LNCAP (cell line): ENCODE measurements at regions not wholly inside any gene's neighbourhood (a gene's known extent, or its start where the extent isn't known, plus 50 kb on each side); places are given as distances from the start of the nearest gene placed in this dataset.

Experiments
- CTCF ChIP-seq: fragments of 450-650 bp; IDR thresholded peaks from 2 replicates; pipeline ENCODE4 v1.5.1; 2017; ENCODE audit warnings: mild to moderate bottlenecking

- no peak for TF ChIP-seq CTCF
Measured at GRCh38 chr18:68574311-68574710, 140.6 kb downstream of the TMX3 start.

- no peak for TF ChIP-seq CTCF
Measured at GRCh38 chr18:68569936-68570335, 145.0 kb downstream of the TMX3 start.

GRCh38 chr18:68568364-68569155, 146.3 kb downstream of the TMX3 start:
- no peak for TF ChIP-seq CTCF

GRCh38 chr18:68566991-68567390, 147.9 kb downstream of the TMX3 start:
- no peak for TF ChIP-seq CTCF

- no peak for TF ChIP-seq CTCF
Measured at GRCh38 chr18:68564961-68565360, 149.9 kb downstream of the TMX3 start.

GRCh38 chr18:68564351-68564750, 150.6 kb downstream of the TMX3 start:
- TF ChIP-seq CTCF, result no peak

- no peak for TF ChIP-seq CTCF
Measured at GRCh38 chr18:68560128-68560527, 154.8 kb downstream of the TMX3 start.

- no peak for TF ChIP-seq CTCF
Measured at GRCh38 chr18:68557183-68557582, 157.7 kb downstream of the TMX3 start.
